GM10266 (cell line): ENCODE measurements at regions not wholly inside any gene's neighbourhood (a gene's known extent, or its start where the extent isn't known, plus 50 kb on each side); places are given as distances from the start of the nearest gene placed in this dataset.

Experiments used
- DNase-seq: peaks from one replicate; pipeline ENCODE4 v3.0.0; 2012; ENCODE audit errors: extremely low spot score
- CTCF ChIP-seq: IDR thresholded peaks from 2 replicates; pipeline ENCODE4 v1.5.1; 2012; ENCODE audit warnings: mild to moderate bottlenecking, low read depth; ENCODE audit not compliant: control insufficient read depth, insufficient read depth; ENCODE audit errors: missing control alignments

DNA sequence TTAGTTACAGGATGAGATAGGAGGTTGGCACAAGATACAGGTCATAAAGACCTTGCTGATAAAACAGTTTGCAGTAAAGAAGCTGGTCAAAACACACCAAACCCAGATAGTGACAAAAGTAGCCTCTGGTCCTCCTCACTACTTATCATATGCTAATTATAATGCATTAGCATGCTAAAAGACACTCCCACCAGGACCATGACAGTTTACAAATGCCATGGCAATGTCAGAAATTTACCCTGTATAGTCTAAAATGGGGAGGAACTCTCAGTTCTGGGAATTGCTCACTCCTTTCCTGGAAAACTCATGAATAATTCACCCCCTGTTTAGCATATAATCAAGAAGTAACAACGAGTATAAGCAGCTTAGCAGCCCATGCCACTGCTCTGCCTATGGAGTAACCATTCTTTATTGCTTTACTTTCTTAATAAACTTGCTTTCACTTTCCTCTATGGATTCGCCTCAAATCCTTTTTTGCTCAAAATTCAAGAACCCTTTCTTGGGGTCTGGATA is 1254.4 kb downstream of the PCDH7 start:
- TF ChIP-seq CTCF = no peak
- no peak for DNase-seq

DNA sequence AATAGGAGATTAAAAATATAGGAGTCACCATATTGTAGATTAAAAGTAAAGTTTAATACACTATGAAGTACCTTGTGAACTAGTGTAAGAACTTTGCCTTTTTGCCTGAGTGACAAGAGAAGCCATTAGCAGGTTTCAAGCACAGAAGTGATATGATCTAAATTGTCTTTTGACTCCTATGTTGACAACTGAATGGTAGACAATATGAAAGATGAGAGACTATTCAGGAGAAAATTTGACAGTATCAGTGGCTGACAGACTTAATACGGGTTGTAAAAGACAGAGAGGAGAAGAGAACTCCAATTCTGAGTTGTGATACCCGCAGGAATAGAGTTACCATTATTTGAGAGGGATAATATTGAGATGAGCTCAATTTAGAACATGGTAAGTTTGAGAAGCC is 1259.8 kb downstream of the PCDH7 start:
- no peak for TF ChIP-seq CTCF
- DNase-seq = no peak

- TF ChIP-seq CTCF = no peak
- no peak for DNase-seq
Measured at GRCh38 chr4:31983246-31983645, 1263.1 kb downstream of the PCDH7 start.

DNA sequence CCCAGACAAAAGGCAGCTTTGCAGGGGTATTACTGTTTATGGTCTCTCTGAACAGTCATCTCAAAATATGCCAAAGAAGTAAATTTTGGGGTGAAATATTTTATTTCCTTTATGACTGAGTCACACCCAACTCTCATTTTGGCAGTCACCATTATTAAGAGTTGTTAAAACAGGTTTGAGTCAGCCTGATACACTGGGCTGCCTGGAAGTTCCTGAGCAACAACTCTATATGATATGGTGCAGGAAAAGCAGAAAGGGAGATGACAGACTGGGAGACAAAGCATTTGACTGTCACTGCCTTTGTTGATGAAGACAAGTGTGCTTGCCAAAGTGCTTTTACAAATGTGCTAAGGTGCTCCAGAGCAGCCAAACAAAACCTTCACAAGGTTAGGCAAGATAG is 1263.5 kb downstream of the PCDH7 start:
- no peak for TF ChIP-seq CTCF
- no peak for DNase-seq

GRCh38 chr4:31984872-31985271 is 1264.7 kb downstream of the PCDH7 start:
- no peak for TF ChIP-seq CTCF
- DNase-seq = no peak

DNA sequence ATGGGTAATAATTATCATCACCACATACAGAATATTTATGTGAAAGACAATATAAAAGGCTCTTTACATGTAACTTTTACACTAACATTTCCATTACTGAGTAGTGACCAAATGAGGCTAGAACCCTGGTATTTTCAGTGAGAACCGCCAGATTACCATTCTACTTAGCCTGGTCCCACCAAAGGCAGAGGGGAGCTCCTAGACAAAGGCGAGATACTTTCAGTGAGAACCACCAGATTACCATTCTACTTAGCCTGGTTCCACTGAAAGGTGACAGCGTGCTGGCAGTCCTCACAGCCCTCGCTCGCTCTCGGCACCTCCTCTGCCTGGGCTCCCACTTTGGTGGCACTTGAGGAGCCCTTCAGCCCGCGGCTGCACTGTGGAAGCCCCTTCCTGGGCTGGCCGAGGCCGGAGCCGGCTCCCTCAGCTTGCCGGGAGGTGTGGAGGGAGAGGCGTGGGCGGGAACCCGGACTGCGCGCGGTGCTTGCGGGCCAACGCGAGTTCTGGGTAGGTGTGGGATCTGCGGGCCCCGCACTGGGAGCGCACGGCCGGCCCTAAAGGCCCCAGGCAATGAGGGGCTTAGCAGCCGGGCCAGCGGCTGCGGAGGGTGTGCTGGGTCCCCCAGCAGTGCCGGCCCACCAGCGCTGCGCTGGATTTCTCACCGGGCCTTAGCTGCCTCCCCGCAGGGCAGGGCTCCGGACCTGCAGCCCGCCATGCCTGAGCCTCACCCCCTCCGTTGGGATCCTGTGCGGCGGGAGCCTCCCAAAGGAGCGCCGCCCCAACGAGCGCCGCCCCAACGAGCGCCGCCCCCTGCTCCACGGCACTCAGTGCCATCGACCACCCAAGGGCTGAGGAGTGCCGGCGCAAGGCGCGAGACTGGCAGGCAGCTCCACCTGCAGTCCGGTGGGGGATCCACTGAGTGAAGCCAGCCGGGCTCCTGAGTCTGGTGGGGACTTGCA is 1276.1 kb downstream of the PCDH7 start:
- TF ChIP-seq CTCF = no peak
- DNase-seq = no peak

GRCh38 chr4:31998807-31999206 is 1278.6 kb downstream of the PCDH7 start:
- no peak for DNase-seq
- TF ChIP-seq CTCF = no peak
